Caki2 (cell line): ENCODE measurements at regions not wholly inside any gene's neighbourhood (a gene's known extent, or its start where the extent isn't known, plus 50 kb on each side); places are given as distances from the start of the nearest gene placed in this dataset.

Source experiments
- DNase-seq: peaks from one replicate; pipeline ENCODE4 v3.0.0-alpha.2; 2015; ENCODE audit warnings: low read depth
- in situ Hi-C: cut with HindIII; loops from 2 replicates; pipeline ENCODE4 v1.10.0; 2016; ENCODE audit warnings: low sequenced_read_pairs, low pct_unique_long_range_greater_than_20kb, mixed read lengths

DNA sequence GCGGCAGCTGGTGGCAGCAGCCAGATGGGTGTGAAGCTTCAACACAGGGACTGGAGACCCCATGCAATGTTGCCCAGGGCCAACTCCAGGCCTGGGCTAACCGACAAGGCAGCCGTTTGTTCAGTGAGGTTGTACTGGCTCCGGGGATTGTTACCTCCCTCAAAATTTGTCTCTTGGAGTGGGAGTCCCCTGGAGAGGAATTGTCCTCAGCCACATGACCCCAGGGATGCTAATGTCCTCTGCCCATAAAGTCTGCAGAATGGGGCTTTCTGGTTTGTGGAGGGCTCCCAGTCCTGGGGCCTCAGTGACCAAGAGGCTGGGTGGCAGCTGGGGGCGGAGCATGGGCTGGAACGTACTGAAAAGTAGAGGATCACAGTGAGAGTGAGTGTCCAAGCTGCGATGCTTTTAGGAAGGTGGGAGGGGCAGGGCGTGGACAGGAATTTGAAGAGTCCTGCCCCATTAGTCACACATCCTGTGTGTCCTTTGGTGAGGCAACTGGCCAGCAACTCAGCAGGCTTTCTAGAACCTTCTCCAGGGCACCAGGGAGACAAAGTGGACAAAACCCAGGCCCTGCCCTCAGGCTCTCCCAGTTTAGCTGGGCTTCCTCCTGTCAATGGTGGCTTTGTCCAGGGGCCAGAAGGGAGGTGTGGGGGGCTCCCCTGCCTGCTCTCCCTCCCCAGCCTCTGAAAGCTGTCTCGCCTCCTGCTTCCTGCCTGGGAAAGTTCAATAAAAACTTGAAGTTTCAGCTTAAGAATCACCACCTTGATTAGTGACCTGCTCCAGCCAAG, 114.0 kb downstream of the NSG2 start:
- DNase-seq: peak; percentile 14
- in situ Hi-C loops: no loop called here

DNA sequence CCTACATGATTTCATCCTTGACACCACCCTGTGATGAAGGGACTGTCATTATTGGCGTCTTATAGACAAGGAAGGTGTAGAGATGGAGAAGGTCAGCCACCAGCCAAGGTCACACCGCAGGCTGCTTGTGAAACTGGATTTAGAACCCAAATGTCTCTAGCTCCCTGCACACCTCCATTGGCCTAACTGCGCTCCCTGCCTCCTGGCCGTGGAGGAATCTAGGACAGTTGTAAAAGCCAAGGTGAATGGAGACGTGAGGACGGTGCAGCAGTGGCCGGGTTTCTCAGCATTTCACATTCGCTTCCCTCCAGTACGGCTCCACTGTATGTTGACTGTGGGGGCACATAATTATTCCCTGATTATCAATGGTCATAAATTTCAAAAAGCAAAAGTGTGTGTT, 119.9 kb downstream of the NSG2 start:
- DNase-seq: no peak
- in situ Hi-C loops: no loop called here

DNA sequence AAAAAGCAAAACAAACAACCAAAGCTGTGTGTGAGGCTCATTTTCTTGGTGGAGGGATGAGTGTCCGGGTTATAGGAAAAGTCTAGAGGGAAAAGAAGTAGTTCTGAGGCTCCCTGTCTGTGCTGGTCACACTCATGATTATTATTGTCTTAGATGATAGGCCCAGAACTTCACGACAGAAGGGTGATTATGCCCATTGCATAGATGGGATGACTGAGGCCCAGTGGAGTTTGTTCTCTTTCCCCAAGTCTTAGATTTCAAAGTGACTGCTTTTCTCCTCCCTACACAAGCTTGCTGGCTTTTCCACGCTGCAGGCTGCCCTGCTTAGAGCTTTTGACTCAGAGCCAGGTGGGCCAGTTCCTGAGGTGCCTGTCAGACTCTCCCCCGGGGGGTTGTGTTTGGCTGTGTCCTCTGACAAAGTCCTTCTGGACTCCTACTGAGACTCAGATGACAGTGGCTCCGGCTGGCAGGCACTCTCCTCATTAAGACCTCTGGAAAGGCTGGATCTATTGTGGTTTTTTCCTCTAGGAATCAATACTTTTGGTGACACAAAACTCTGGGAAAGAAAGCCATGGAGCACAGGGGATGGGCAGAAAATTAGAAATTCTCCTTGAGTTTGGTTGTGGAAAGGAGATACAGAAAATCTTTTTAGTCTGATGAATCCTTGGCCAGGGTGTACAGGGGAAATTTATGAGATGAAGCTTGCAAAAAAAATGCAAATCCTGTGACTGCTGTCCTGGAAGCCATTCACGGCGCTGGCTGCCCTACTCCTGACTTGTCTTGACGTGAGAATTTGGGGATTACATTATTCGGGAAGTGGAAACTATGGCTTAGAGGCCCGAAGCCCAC, 120.9 kb downstream of the NSG2 start:
- in situ Hi-C loops: no loop called here
- DNase-seq: no peak

GRCh38 chr5:174167080-174167910, 121.8 kb downstream of the NSG2 start:
- in situ Hi-C loops: no loop called here
- no peak for DNase-seq

DNA sequence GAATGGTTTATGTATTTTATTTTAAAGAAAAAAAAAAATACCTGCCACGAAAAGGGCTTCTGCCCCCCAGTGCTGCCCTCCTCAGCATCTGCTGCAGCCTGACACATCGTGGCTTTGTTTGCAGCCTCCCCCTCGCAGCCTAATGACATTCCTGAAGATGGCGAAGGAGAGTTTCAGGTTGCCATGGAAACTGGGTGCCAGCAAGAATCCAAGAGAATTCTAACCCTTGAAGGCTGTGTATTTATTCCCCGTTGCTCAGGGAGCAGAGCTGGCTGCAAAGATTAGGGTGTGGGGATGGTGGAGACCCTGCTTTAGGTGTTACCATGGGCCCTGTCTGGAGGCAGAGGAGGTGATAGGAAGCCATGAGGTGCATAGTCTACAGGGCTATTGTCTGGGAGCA, 126.6 kb downstream of the NSG2 start:
- in situ Hi-C loops: no loop called here
- DNase-seq: no peak

- in situ Hi-C loops: no loop called here
- DNase-seq: no peak
Observed at GRCh38 chr5:174172566-174172965, 127.1 kb downstream of the NSG2 start.

DNA sequence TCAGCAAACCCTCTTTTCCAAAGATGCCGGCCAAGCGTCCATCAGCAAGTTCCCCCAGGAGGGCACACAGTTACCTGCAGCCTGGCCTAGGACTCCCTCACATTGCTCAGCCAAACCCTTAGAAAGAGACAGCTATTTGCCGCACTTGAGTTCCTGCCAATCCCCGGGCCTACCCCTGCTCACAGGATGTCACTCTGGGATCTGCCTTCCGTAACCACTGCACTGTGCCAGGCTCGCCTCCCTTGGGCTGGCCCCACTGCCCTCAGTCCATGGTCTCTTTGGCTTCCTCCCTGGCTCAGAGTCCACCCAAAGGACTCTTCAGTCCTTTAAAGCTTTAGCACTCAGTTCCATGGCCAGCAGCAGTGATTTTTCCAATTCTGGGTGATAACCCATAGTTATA, 128.3 kb downstream of the NSG2 start:
- in situ Hi-C loops: no loop called here
- no peak for DNase-seq

GRCh38 chr5:174175716-174176268, 130.3 kb downstream of the NSG2 start:
- no peak for DNase-seq
- in situ Hi-C loops: no loop called here

DNA sequence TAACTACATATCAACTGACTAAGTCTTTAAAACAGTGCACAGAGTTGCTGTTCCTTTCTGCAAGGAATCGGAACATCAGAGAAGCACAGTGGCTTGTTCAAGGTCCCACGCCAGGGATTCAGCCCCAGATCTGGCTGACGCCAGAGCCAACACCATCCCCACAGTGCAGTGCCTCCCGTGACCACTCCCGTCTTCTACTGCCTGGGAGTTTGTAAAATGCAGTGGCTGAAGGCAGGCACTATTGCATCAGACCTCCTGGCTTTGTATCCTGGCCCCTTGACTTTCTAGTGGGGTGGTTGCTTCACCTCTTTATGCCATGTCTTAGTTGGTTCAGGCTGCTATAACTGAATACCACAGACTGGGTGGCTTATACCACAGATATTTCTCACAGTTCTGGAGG, 131.0 kb downstream of the NSG2 start:
- in situ Hi-C loops: no loop called here
- no peak for DNase-seq

DNA sequence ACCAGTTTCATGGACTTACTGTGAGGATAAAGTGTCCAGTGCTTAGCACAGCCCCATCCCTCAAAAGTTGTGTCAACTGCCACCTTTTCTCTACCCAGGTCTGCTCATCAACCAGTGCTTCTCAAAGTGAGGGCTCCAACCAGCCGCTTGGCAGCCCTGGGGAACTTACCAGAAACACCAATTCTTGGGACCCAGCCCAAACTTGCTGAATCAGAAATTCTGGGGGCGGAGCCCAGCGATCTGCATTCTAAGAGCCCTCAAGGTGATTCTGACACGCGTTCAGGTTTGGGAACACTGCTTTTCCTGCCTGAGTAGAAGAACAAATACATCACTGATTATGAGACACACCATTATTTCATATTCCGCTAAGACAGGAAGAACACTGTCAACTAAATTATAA, 132.0 kb downstream of the NSG2 start:
- DNase-seq: no peak
- in situ Hi-C loops: no loop called here

- no peak for DNase-seq
- in situ Hi-C loops: no loop called here
Observed at GRCh38 chr5:174177976-174178605, 132.6 kb downstream of the NSG2 start.

DNA sequence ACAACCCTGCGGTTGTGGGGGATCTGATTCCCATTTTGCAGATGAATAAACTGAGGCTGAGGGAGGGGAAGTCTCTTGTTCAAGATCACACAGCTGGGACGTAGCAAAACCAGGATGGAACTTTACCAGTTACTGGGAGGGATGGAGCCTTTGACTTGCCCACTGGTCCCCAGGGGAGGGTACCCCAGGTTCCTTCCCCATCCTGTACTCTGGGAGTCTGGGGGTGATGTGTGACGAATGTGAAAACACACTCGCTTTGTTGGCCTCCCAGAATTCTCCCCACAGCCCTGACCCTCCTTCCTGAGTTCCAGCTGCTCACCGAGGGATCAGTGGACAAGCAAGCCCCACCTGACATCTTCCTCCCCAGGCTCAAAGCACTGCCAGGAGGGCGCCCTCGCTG, 135.1 kb downstream of the NSG2 start:
- DNase-seq: no peak
- in situ Hi-C loops: no loop called here

DNA sequence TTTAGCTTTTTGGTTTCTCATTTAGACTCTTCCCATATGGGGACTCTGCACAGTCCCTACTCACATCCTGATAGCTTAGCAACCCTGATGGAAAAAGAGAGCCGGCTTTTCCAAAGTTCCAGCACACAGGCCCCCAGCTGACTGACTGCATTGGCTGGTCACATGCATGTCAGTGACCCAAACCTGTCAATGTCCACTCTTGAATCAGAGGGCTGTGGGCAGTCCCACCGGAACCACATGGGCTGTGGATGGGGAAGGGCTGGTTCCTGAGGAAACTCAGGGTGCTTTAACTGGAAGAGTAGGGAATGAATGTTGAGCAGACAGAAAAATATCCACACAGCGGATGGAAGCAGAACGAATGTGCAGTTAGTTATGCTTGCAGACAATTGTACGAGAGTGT, 136.6 kb downstream of the NSG2 start:
- in situ Hi-C loops: no loop called here
- DNase-seq: no peak

DNA sequence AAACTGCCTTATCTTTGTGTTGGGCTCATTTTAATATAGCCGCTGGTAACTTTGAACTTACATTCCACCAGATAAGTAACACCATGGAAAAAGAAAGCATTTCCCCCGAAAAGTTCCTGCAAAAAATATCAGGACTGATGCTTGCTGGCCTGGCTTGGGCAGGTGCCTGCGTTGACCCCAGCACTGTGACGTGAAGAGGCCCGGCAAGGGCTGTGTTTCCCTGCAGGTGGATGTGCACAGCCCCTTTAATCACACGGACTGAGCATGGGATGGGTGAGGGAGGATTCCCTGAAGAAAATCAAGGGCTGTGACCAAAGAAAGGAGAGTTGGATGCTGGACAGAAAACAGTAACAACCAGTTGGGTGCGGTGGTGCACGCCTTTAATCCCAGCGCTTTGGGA, 138.2 kb downstream of the NSG2 start:
- DNase-seq: no peak
- in situ Hi-C loops: no loop called here

GRCh38 chr5:174185506-174185905, 140.0 kb downstream of the NSG2 start:
- in situ Hi-C loops: no loop called here
- no peak for DNase-seq

DNA sequence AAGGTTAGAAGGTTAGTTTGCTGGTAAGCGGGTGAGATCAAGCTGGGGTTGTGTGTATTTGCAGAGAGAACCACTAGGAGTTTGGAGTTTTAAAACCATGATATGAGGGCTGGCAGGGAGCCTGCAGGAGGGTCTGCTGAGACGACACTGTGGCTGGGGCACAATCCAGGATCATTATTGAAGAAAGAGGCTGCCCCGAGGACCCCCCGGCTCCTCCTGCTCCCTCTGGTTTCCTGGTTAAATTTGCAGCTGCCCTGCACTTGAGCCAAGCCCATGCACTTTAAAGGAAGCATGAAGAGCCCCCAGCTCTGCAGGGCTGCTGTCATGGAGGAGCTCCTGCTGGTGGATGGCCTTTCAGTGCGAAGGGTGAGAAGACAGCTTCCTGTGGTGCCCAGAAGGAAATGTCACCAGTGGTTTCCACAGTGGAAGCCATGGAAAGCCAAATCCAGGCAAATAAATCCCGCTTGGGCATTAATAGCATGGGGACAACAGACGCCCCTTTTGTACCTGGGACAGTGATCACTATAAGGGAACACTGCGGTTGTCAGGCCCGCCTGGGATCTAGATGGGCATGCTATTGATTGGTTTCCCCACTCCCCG, 140.7 kb downstream of the NSG2 start:
- in situ Hi-C loops: no loop called here

GRCh38 chr5:174187001-174187400, 141.5 kb downstream of the NSG2 start:
- in situ Hi-C loops: no loop called here
- no peak for DNase-seq

More for the DNA sequence above, 140.7 kb downstream of the NSG2 start:
- no peak for DNase-seq

GRCh38 chr5:174187481-174187880, 142.0 kb downstream of the NSG2 start:
- DNase-seq: no peak
- in situ Hi-C loops: no loop called here
